A549 (cell line): ENCODE measurements at regions not wholly inside any gene's neighbourhood (a gene's known extent, or its start where the extent isn't known, plus 50 kb on each side); places are given as distances from the start of the nearest gene placed in this dataset.

Source experiments
- CBX2 ChIP-seq: fragments of 200-600 bp; sonication (generic); IDR thresholded peaks from 2 replicates; pipeline ENCODE4 v1.6.1; 2016; ENCODE audit warnings: low read depth, mild to moderate bottlenecking, borderline replicate concordance
- CTCF ChIP-seq: fragments of >200 bp; sonication (Bioruptor Twin); formaldehyde crosslinking; IDR thresholded peaks from 3 replicates; pipeline ENCODE4 v1.5.1; 2016
- MAX ChIP-seq: IDR thresholded peaks from 2 replicates; pipeline ENCODE4 v1.6.1; 2012
- POLR2A ChIP-seq: IDR thresholded peaks from 2 replicates; pipeline ENCODE4 v1.6.1; 2012; ENCODE audit warnings: mild to moderate bottlenecking, low read length
- SMC3 ChIP-seq: fragments of >200 bp; sonication (Bioruptor Twin); formaldehyde crosslinking; IDR thresholded peaks from 3 replicates; pipeline ENCODE4 v1.6.1; 2018; ENCODE audit warnings: inconsistent platforms
- ZSCAN20 ChIP-seq: fragments of 250-450 bp; sonication (Bioruptor Pico); IDR thresholded peaks from 2 replicates; pipeline ENCODE4 v1.8.0; 2022; ENCODE audit warnings: mild to moderate bottlenecking, moderate library complexity

- TF ChIP-seq CTCF: no peak
- TF ChIP-seq MAX: no peak
- TF ChIP-seq SMC3: no peak
- TF ChIP-seq ZSCAN20 (CRISPR knock-in tag): no peak
- TF ChIP-seq POLR2A: no peak
- TF ChIP-seq CBX2: no peak
These were observed 65.7 kb upstream of the SERPINE2 start for GRCh38 chr2:224104668-224105386.
